ENCODE measurements at regions not wholly inside any gene's neighbourhood (a gene's known extent, or its start where the extent isn't known, plus 50 kb on each side); places are given as distances from the start of the nearest gene placed in this dataset.

DNA sequence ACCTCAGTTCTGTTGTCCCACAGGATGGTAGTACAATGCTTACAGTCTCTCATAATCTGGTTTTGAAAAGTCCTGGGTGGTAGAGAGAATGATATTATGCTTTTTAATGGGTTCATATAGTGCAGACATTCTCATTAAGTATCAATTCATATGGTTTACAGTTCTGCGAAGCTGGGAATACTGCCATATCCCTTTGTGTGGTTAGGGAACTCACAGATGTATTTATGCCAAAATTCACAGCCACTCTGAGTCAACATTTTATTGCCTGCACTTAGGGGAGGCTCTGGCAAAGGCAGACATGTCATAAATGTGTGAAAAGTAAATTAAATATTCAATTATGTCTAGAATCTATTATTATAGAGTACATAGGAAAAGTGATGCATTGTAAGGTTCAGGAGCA is 808.2 kb downstream of the SUCLG1 start:
- Histone ChIP-seq H2AFZ (no peak overlapping the region), H3K79me2 (no peaks in the 10 kb centered on the region), H3K4me1 (ENCODE audit: insufficient read depth) (no peaks in the 10 kb centered on the region), H3K27me3 (no peaks in the 10 kb centered on the region), H3K27ac (no peak overlapping the region), H4K20me1 (ENCODE audit: insufficient read depth, poor library complexity, severe bottlenecking) (no peaks in the 10 kb centered on the region), H3K4me2 (no peak overlapping the region), H3K4me3 (no peak overlapping the region), H3K9me3 (ENCODE audit: low read depth) (no peaks in the 10 kb centered on the region), H3K36me3 (replicated peaks; ENCODE audit: insufficient read depth, low read depth) (no peaks in the 10 kb centered on the region), H3K9me2 (replicated peaks; ENCODE audit: insufficient read depth) (no peaks in the 10 kb centered on the region)
- no peak for TF ChIP-seq EZH2 (IDR thresholded peaks at IDR 0.05; ENCODE audit: borderline replicate concordance)
- TF ChIP-seq EZH2phosphoT487 (IDR thresholded peaks at IDR 0.05; ENCODE audit: low read depth, severe bottlenecking, unreplicated experiment) = no peak
- no peak for TF ChIP-seq CTCF (IDR thresholded peaks at IDR 0.05; ENCODE audit: poor library complexity)
- 74% methylated on average over 1 of the region's 1 CpG for WGBS (ENCODE audit: low lambda C conversion rate, missing lambda C conversion rate)
- no peak for DNase-seq (ENCODE audit: low spot score)

- H3K9me3 ChIP-seq (ENCODE audit: low read depth) = no peaks in the 10 kb centered on the region
- no peaks in the 10 kb centered on the region for H3K9me2 ChIP-seq (replicated peaks; ENCODE audit: insufficient read depth)
- no peak overlapping the region for H3K4me2 ChIP-seq
- H3K36me3 ChIP-seq (replicated peaks; ENCODE audit: insufficient read depth, low read depth) = no peaks in the 10 kb centered on the region
- H2AFZ ChIP-seq = no peak overlapping the region
- no peaks in the 10 kb centered on the region for H3K27me3 ChIP-seq
- H3K79me2 ChIP-seq = no peaks in the 10 kb centered on the region
- TF ChIP-seq EZH2phosphoT487 (IDR thresholded peaks at IDR 0.05; ENCODE audit: low read depth, severe bottlenecking, unreplicated experiment) = no peak
- no peak for TF ChIP-seq CTCF (IDR thresholded peaks at IDR 0.05; ENCODE audit: poor library complexity)
- TF ChIP-seq EZH2 (IDR thresholded peaks at IDR 0.05; ENCODE audit: borderline replicate concordance) = no peak
- H3K4me3 ChIP-seq = no peak overlapping the region
- H4K20me1 ChIP-seq (ENCODE audit: insufficient read depth, poor library complexity, severe bottlenecking) = no peaks in the 10 kb centered on the region
- H3K27ac ChIP-seq = no peak overlapping the region
- H3K4me1 ChIP-seq (ENCODE audit: insufficient read depth) = no peaks in the 10 kb centered on the region
- WGBS (ENCODE audit: low lambda C conversion rate, missing lambda C conversion rate) = 92% methylated on average over 2 of the region's 2 CpGs
- DNase-seq (ENCODE audit: low spot score) = no peak
These were observed 808.9 kb downstream of the SUCLG1 start for GRCh38 chr2:83650161-83650560.

- Histone ChIP-seq H3K4me2 (no peak overlapping the region), H2AFZ (no peak overlapping the region)
- no peak for TF ChIP-seq EZH2 (IDR thresholded peaks at IDR 0.05; ENCODE audit: borderline replicate concordance)
- no peak for TF ChIP-seq CTCF (IDR thresholded peaks at IDR 0.05; ENCODE audit: poor library complexity)
- no peak for TF ChIP-seq EZH2phosphoT487 (IDR thresholded peaks at IDR 0.05; ENCODE audit: low read depth, severe bottlenecking, unreplicated experiment)
These were observed 818.6 kb downstream of the SUCLG1 start for GRCh38 chr2:83640506-83640905.

GRCh38 chr2:83633423-83633822 is 825.7 kb downstream of the SUCLG1 start:
- Histone ChIP-seq H3K27me3 (no peaks in the 10 kb centered on the region), H3K4me2 (no peak overlapping the region), H3K9me2 (replicated peaks; ENCODE audit: insufficient read depth) (no peaks in the 10 kb centered on the region), H3K4me1 (ENCODE audit: insufficient read depth) (no peaks in the 10 kb centered on the region), H3K36me3 (replicated peaks; ENCODE audit: insufficient read depth, low read depth) (no peaks in the 10 kb centered on the region), H3K27ac (no peak overlapping the region), H3K79me2 (no peaks in the 10 kb centered on the region), H3K9me3 (ENCODE audit: low read depth) (no peaks in the 10 kb centered on the region), H4K20me1 (ENCODE audit: insufficient read depth, poor library complexity, severe bottlenecking) (no peaks in the 10 kb centered on the region), H2AFZ (no peak overlapping the region), H3K4me3 (no peak overlapping the region)
- TF ChIP-seq EZH2phosphoT487 (IDR thresholded peaks at IDR 0.05; ENCODE audit: low read depth, severe bottlenecking, unreplicated experiment) (no peak), EZH2 (IDR thresholded peaks at IDR 0.05; ENCODE audit: borderline replicate concordance) (no peak), CTCF (IDR thresholded peaks at IDR 0.05; ENCODE audit: poor library complexity) (no peak)
- WGBS (ENCODE audit: low lambda C conversion rate, missing lambda C conversion rate) = 71% methylated on average over 2 of the region's 2 CpGs
- DNase-seq (ENCODE audit: low spot score) = no peak

More at GRCh38 chr2:83640506-83640905, 818.6 kb downstream of the SUCLG1 start:
- Histone ChIP-seq H3K9me3 (ENCODE audit: low read depth) (no peaks in the 10 kb centered on the region), H3K27me3 (no peaks in the 10 kb centered on the region), H4K20me1 (ENCODE audit: insufficient read depth, poor library complexity, severe bottlenecking) (no peaks in the 10 kb centered on the region), H3K4me3 (no peak overlapping the region), H3K27ac (no peak overlapping the region), H3K79me2 (no peaks in the 10 kb centered on the region), H3K36me3 (replicated peaks; ENCODE audit: insufficient read depth, low read depth) (no peaks in the 10 kb centered on the region), H3K9me2 (replicated peaks; ENCODE audit: insufficient read depth) (no peaks in the 10 kb centered on the region), H3K4me1 (ENCODE audit: insufficient read depth) (no peaks in the 10 kb centered on the region)
- no peak for DNase-seq (ENCODE audit: low spot score)
